ENCODE measurements at regions not wholly inside any gene's neighbourhood (a gene's known extent, or its start where the extent isn't known, plus 50 kb on each side); places are given as distances from the start of the nearest gene placed in this dataset.

- H4K20me1 ChIP-seq (ENCODE audit: insufficient read depth) = no peaks in the 10 kb centered on the region
- intact Hi-C loops (cut with micrococcal nuclease) = no loop called here
- H3K79me2 ChIP-seq (ENCODE audit: insufficient read depth, low read length) = no peaks in the 10 kb centered on the region
- no peak for TF ChIP-seq FOSL1 (IDR thresholded peaks at IDR 0.05; ENCODE audit: low read depth)
- no peak for TF ChIP-seq CTCF (IDR thresholded peaks at IDR 0.05 in 2 of 3, conservative IDR thresholded peaks at IDR 0.05 in 1 of 3; ENCODE audit: borderline replicate concordance in 1 of 3, insufficient read depth in 1 of 3, low read depth in 2 of 3, low read length in 2 of 3)
- no peak for TF ChIP-seq ZNF274 (IDR thresholded peaks at IDR 0.05; ENCODE audit: low read depth, low read length)
- TF ChIP-seq YY1 (IDR thresholded peaks at IDR 0.05; ENCODE audit: extremely low read depth, insufficient replicate concordance, low read depth, low read length) = no peak
- TF ChIP-seq CEBPB (IDR thresholded peaks at IDR 0.05; ENCODE audit: low read depth) = no peak
- TF ChIP-seq ELF1 (IDR thresholded peaks at IDR 0.05; ENCODE audit: borderline replicate concordance, low read depth) = no peak
- TF ChIP-seq CBX3 (IDR thresholded peaks at IDR 0.05; ENCODE audit: low read depth) = no peak
- TF ChIP-seq REST (IDR thresholded peaks at IDR 0.05; ENCODE audit: low read depth) = no peak
- TF ChIP-seq MAX (IDR thresholded peaks at IDR 0.05) = no peak
- TF ChIP-seq ZBTB33 (IDR thresholded peaks at IDR 0.05; ENCODE audit: extremely low read depth, insufficient replicate concordance, low read length) = no peak
- TF ChIP-seq SP1 (IDR thresholded peaks at IDR 0.05; ENCODE audit: low read depth) = no peak
- TF ChIP-seq SRF (IDR thresholded peaks at IDR 0.05; ENCODE audit: low read depth) = no peak
- H3K27ac ChIP-seq (ENCODE audit: low read depth, low read length) = no peak overlapping the region
- POLR2A ChIA-PET = no interaction called here
- ATAC-seq = no peak
- no peak overlapping the region for H3K9ac ChIP-seq (ENCODE audit: low read length)
- no peaks in the 10 kb centered on the region for H3K27me3 ChIP-seq (ENCODE audit: insufficient read depth, low read length)
- no TSS peak for BruUV-seq (replicated peaks)
- no peaks in the 10 kb centered on the region for H3K36me3 ChIP-seq (ENCODE audit: control insufficient read depth in 1 of 2, insufficient read depth in 2 of 2, low read length in 2 of 2)
- H3K4me3 ChIP-seq (replicated peaks in 1 of 2; ENCODE audit: low read depth in 1 of 2, low read length in 2 of 2) = no peak overlapping the region
- DNase-seq (ENCODE audit: low read depth, low spot score) = no peak
- RAD21 ChIA-PET (ENCODE audit: low non-redundant PET in 1 of 2, low total read pairs in 2 of 2, uncharacterized antibody in 2 of 2, unreplicated experiment in 2 of 2) = no interaction called here
- H3K4me1 ChIP-seq (ENCODE audit: control insufficient read depth in 1 of 2, insufficient read depth in 2 of 2, low read length in 2 of 2) = no peaks in the 10 kb centered on the region
- CTCF ChIA-PET = no interaction called here
- H3K9me3 ChIP-seq (ENCODE audit: control insufficient read depth in 1 of 2, insufficient read depth in 1 of 2, low read depth in 1 of 2, low read length in 2 of 2) = peaks cover 2 to 5% of the 10 kb centered on the region in 2 experiments; a peak in 2 of 4 replicates
- H2AFZ ChIP-seq (ENCODE audit: low read depth, low read length, poor library complexity, severe bottlenecking) = no peak overlapping the region
- no peaks in the 10 kb centered on the region for H3K9me2 ChIP-seq (ENCODE audit: insufficient read depth)
- no peak overlapping the region for H3K4me2 ChIP-seq (ENCODE audit: low read length)
Measured at GRCh38 chr7:53993224-53993623, 549.0 kb upstream of the VSTM2A start.

Measured in HCT116 (cell line).